ENCODE measurements at regions not wholly inside any gene's neighbourhood (a gene's known extent, or its start where the extent isn't known, plus 50 kb on each side); places are given as distances from the start of the nearest gene placed in this dataset.

DNA sequence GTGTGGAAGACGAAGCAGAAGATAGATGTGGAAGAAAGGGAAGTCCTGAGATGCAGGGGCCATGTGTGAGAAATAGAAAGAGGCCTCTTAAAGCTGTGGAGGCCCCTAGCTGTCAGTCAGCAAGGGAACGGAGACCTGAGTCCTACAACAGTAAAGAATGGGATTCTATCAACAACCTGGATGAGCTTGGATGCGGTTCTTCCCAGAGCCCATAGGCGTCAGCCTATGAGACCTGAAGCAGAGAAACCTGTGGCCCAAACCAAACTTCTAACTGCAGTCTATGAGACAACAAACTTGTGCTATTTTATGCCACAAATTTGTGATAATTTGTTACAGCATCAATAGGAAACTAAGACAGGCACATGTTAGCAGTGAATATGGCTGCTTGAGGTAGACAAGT lies 583.7 kb downstream of the ADCYAP1 start:
- H3K36me3 Mint-ChIP-seq (ENCODE audit: insufficient read depth, unreplicated experiment): no peaks in the 10 kb centered on the region
- peaks cover 7% of the 10 kb centered on the region for H3K9me3 Mint-ChIP-seq (ENCODE audit: unreplicated experiment)
- no peaks in the 10 kb centered on the region for H3K4me1 ChIP-seq
- no peak overlapping the region for H3K4me3 Mint-ChIP-seq (ENCODE audit: unreplicated experiment)
- BruUV-seq (replicated peaks): no TSS peak
- CTCF ChIA-PET: no interaction called here
- intact Hi-C loops (cut with micrococcal nuclease; ENCODE audit: unreplicated experiment): no loop called here
- H3K27me3 Mint-ChIP-seq (ENCODE audit: insufficient read depth, unreplicated experiment): no peaks in the 10 kb centered on the region
- no peak overlapping the region for H3K4me3 ChIP-seq (ENCODE audit: low read depth, low read length)
- no peaks in the 10 kb centered on the region for H3K9me3 ChIP-seq
- no peak for DNase-seq
- no peaks in the 10 kb centered on the region for H3K27me3 ChIP-seq (replicated peaks; ENCODE audit: control insufficient read depth, insufficient read depth, low read length)
- H3K27ac Mint-ChIP-seq (ENCODE audit: unreplicated experiment): no peak overlapping the region
- no peak for TF ChIP-seq CTCF (IDR thresholded peaks at IDR 0.05; ENCODE audit: insufficient read depth in 1 of 2, low read depth in 1 of 2, low read length in 1 of 2, severe bottlenecking in 1 of 2, unreplicated experiment in 1 of 2)
- H3K4me1 Mint-ChIP-seq (ENCODE audit: low read depth, unreplicated experiment): no peaks in the 10 kb centered on the region
- POLR2A ChIA-PET: no interaction called here
- no peaks in the 10 kb centered on the region for H3K36me3 ChIP-seq (ENCODE audit: control insufficient read depth, insufficient read depth, low read length)

GRCh38 chr18:1488957-1489356 lies 584.3 kb downstream of the ADCYAP1 start:
- Mint-ChIP-seq H3K4me1 (ENCODE audit: low read depth, unreplicated experiment) (no peaks in the 10 kb centered on the region), H3K9me3 (ENCODE audit: unreplicated experiment) (peaks cover 9% of the 10 kb centered on the region), H3K4me3 (ENCODE audit: unreplicated experiment) (no peak overlapping the region), H3K27ac (ENCODE audit: unreplicated experiment) (no peak overlapping the region), H3K36me3 (ENCODE audit: insufficient read depth, unreplicated experiment) (no peaks in the 10 kb centered on the region), H3K27me3 (ENCODE audit: insufficient read depth, unreplicated experiment) (no peaks in the 10 kb centered on the region)
- Histone ChIP-seq H3K9me3 (no peaks in the 10 kb centered on the region), H3K27me3 (replicated peaks; ENCODE audit: control insufficient read depth, insufficient read depth, low read length) (no peaks in the 10 kb centered on the region), H3K4me1 (no peaks in the 10 kb centered on the region), H3K36me3 (ENCODE audit: control insufficient read depth, insufficient read depth, low read length) (no peaks in the 10 kb centered on the region), H3K4me3 (ENCODE audit: low read depth, low read length) (no peak overlapping the region)
- intact Hi-C loops (cut with micrococcal nuclease; ENCODE audit: unreplicated experiment): no loop called here
- BruUV-seq (replicated peaks): no TSS peak
- ChIA-PET POLR2A (no interaction called here), CTCF (no interaction called here)
- no peak for TF ChIP-seq CTCF (IDR thresholded peaks at IDR 0.05; ENCODE audit: insufficient read depth in 1 of 2, low read depth in 1 of 2, low read length in 1 of 2, severe bottlenecking in 1 of 2, unreplicated experiment in 1 of 2)
- DNase-seq: no peak

GRCh38 chr18:1495387-1495786 lies 590.7 kb downstream of the ADCYAP1 start:
- CTCF ChIA-PET: no interaction called here
- Mint-ChIP-seq H3K27me3 (ENCODE audit: insufficient read depth, unreplicated experiment) (no peaks in the 10 kb centered on the region), H3K9me3 (ENCODE audit: unreplicated experiment) (peaks cover 29% of the 10 kb centered on the region), H3K27ac (ENCODE audit: unreplicated experiment) (no peak overlapping the region), H3K4me3 (ENCODE audit: unreplicated experiment) (no peak overlapping the region), H3K4me1 (ENCODE audit: low read depth, unreplicated experiment) (no peaks in the 10 kb centered on the region), H3K36me3 (ENCODE audit: insufficient read depth, unreplicated experiment) (no peaks in the 10 kb centered on the region)
- Histone ChIP-seq H3K4me1 (no peaks in the 10 kb centered on the region), H3K9me3 (peaks cover 6% of the 10 kb centered on the region), H3K27me3 (replicated peaks; ENCODE audit: control insufficient read depth, insufficient read depth, low read length) (no peaks in the 10 kb centered on the region), H3K36me3 (ENCODE audit: control insufficient read depth, insufficient read depth, low read length) (no peaks in the 10 kb centered on the region), H3K4me3 (ENCODE audit: low read depth, low read length) (no peak overlapping the region)
- TF ChIP-seq CTCF (IDR thresholded peaks at IDR 0.05; ENCODE audit: insufficient read depth in 1 of 2, low read depth in 1 of 2, low read length in 1 of 2, severe bottlenecking in 1 of 2, unreplicated experiment in 1 of 2): no peak
- no TSS peak for BruUV-seq (replicated peaks)
- intact Hi-C loops (cut with micrococcal nuclease; ENCODE audit: unreplicated experiment): loop anchor here (10.0 kb wide), 1 partner anchor 101 kb away; no protein-coding TSS in a partner anchor
- POLR2A ChIA-PET: no interaction called here
- no peak for DNase-seq

Data from Caco-2 (cell line).